Kidney tubule cell (primary cell): ENCODE measurements at regions not wholly inside any gene's neighbourhood (a gene's known extent, or its start where the extent isn't known, plus 50 kb on each side); places are given as distances from the start of the nearest gene placed in this dataset.
A peak's percentile ranks its signal among the peaks of the same experiment; 100 is the strongest.
"Not testable (repeated sequence)": the region's sequence is repeated elsewhere in the genome, so short reads cannot be mapped to it uniquely, and the experiment has no call there.

Source experiments
- DNase-seq: peaks from one replicate; pipeline ENCODE4 v3.0.0-alpha.2; 2018; ENCODE audit warnings: low spot score

GRCh38 chr1:146715054-146715453 lies 223.1 kb upstream of the NBPF12 start:
- not testable (repeated sequence) for DNase-seq

- peak; percentile 51 for DNase-seq
Measured at GRCh38 chr1:146710838-146711521, 227.1 kb upstream of the NBPF12 start.

GRCh38 chr1:146709302-146709701 lies 228.8 kb upstream of the NBPF12 start:
- not testable (repeated sequence) for DNase-seq

- DNase-seq, result not testable (repeated sequence)
Measured at GRCh38 chr1:146704162-146704724, 233.9 kb upstream of the NBPF12 start.

- DNase-seq, result peak; percentile 90
Measured at GRCh38 chr1:146701320-146701719, 236.8 kb upstream of the NBPF12 start.

- DNase-seq, result not testable (repeated sequence)
Measured at GRCh38 chr1:146695388-146695787, 242.7 kb upstream of the NBPF12 start.

GRCh38 chr1:146691798-146692197 lies 246.3 kb upstream of the NBPF12 start:
- DNase-seq, result not testable (repeated sequence)

- not testable (repeated sequence) for DNase-seq
Measured at GRCh38 chr1:146688893-146689292, 249.2 kb upstream of the NBPF12 start.

- not testable (repeated sequence) for DNase-seq
Measured at GRCh38 chr1:146686777-146687366, 251.3 kb upstream of the NBPF12 start.

GRCh38 chr1:146683126-146683429 lies 255.0 kb upstream of the NBPF12 start:
- DNase-seq, result not testable (repeated sequence)

- DNase-seq, result not testable (repeated sequence)
Measured at GRCh38 chr1:146682227-146683125, 255.6 kb upstream of the NBPF12 start.

- DNase-seq, result not testable (repeated sequence)
Measured at GRCh38 chr1:146673729-146674299, 264.3 kb upstream of the NBPF12 start.

GRCh38 chr1:146672608-146673007 lies 265.5 kb upstream of the NBPF12 start:
- DNase-seq, result not testable (repeated sequence)

GRCh38 chr1:146671588-146671987 lies 266.5 kb upstream of the NBPF12 start:
- DNase-seq, result not testable (repeated sequence)

GRCh38 chr1:146670832-146671566 lies 267.1 kb upstream of the NBPF12 start:
- not testable (repeated sequence) for DNase-seq

- not testable (repeated sequence) for DNase-seq
Measured at GRCh38 chr1:146666275-146666674, 271.8 kb upstream of the NBPF12 start.

- not testable (repeated sequence) for DNase-seq
Measured at GRCh38 chr1:146660242-146660641, 277.9 kb upstream of the NBPF12 start.

- not testable (repeated sequence) for DNase-seq
Measured at GRCh38 chr1:146656356-146657060, 281.6 kb upstream of the NBPF12 start.

GRCh38 chr1:146654763-146655162 lies 283.4 kb upstream of the NBPF12 start:
- DNase-seq, result not testable (repeated sequence)

GRCh38 chr1:146645978-146646604 lies 292.0 kb upstream of the NBPF12 start:
- not testable (repeated sequence) for DNase-seq
